ENCODE measurements at regions not wholly inside any gene's neighbourhood (a gene's known extent, or its start where the extent isn't known, plus 50 kb on each side); places are given as distances from the start of the nearest gene placed in this dataset.

GRCh38 chr11:33557201-33557600 lies 143.4 kb downstream of the C11orf91 start:
- TF ChIP-seq CTCF (IDR thresholded peaks at IDR 0.05; ENCODE audit: poor library complexity) (no peak), EZH2phosphoT487 (IDR thresholded peaks at IDR 0.05; ENCODE audit: low read depth, severe bottlenecking, unreplicated experiment) (no peak)

All from hepatocyte (in vitro differentiated cells).